ENCODE measurements at regions not wholly inside any gene's neighbourhood (a gene's known extent, or its start where the extent isn't known, plus 50 kb on each side); places are given as distances from the start of the nearest gene placed in this dataset.

DNA sequence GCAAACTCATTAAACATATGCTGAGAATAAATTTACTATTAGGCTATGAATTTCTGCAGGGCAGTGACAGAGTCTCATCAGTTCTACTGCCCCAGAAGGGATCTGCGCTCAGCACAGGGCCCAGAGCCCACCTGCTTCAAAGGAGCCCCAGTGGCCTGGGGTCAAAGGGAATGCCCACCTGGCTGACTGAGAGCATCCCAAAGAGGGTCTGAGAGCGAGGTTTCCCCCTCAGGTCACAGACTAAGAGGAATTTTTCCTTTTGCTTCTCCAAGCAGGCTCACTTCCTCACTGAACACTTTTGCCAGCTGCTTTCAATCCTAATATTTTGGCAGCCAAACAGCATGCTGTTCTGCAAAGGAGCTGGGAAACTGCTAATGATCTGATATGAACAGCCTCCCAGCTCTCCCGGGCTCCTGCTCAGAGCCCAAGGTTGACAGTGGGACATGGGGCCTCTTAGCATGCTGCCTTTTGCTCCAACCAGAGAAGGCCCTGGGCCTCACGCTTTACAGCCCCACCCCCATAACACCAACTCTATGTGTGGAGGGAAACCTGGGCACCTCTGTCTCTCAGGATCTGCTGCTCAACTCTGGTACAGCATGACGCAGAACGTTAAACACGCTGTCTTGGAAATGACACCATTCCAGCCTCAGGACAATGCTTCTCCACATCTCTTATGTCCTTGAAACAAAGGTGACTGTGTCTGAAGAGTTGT is 70.7 kb upstream of the SYT6 start:
- TF ChIP-seq SP1 (IDR thresholded peaks at IDR 0.05) (no peak), ARNT (IDR thresholded peaks at IDR 0.05) (no peak), FOXM1 (IDR thresholded peaks at IDR 0.05; ENCODE audit: borderline replicate concordance) (no peak), BHLHE40 (IDR thresholded peaks at IDR 0.05; ENCODE audit: borderline replicate concordance) (no peak), SUZ12 (IDR thresholded peaks at IDR 0.05) (no peak), HDGF (IDR thresholded peaks at IDR 0.05; ENCODE audit: borderline replicate concordance) (no peak), L3MBTL2 (conservative IDR thresholded peaks at IDR 0.05) (no peak), ELF4 (IDR thresholded peaks at IDR 0.05) (no peak)
- TF ChIP-seq, protein P1, sequence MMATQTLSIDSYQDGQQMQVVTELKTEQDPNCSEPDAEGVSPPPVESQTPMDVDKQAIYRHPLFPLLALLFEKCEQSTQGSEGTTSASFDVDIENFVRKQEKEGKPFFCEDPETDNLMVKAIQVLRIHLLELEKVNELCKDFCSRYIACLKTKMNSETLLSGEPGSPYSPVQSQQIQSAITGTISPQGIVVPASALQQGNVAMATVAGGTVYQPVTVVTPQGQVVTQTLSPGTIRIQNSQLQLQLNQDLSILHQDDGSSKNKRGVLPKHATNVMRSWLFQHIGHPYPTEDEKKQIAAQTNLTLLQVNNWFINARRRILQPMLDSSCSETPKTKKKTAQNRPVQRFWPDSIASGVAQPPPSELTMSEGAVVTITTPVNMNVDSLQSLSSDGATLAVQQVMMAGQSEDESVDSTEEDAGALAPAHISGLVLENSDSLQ (IDR thresholded peaks at IDR 0.05): no peak
